Thyroid gland (tissue), 4 donors: ENCODE measurements at regions not wholly inside any gene's neighbourhood (a gene's known extent, or its start where the extent isn't known, plus 50 kb on each side); places are given as distances from the start of the nearest gene placed in this dataset.

Experiments
- CTCF ChIP-seq, 6 experiments: fragments of 200-600 bp in 3 of 6; fragments of 450-650 bp in 3 of 6; sonication (generic) in 3 of 6; IDR thresholded peaks; one replicate each; pipeline ENCODE4 v1.5.1; 2016 to 2019; ENCODE audit warnings: antibody characterized with exemption in 6 of 6, mild to moderate bottlenecking in 2 of 6, inconsistent platforms in 1 of 6, moderate library complexity in 1 of 6
- POLR2A ChIP-seq, 2 donors: fragments of 450-650 bp; IDR thresholded peaks; one replicate each; pipeline ENCODE4 v1.6.1; 2017; ENCODE audit warnings: antibody characterized with exemption in 2 of 2, mild to moderate bottlenecking in 2 of 2, moderate library complexity in 1 of 2

- no peak for TF ChIP-seq CTCF (IDR thresholded peaks at IDR 0.05)
- no peak for TF ChIP-seq POLR2A (IDR thresholded peaks at IDR 0.05)
Measured at GRCh38 chr3:25292036-25292435, 136.0 kb upstream of the RARB start.
